PFSK-1 (cell line): ENCODE measurements at regions not wholly inside any gene's neighbourhood (a gene's known extent, or its start where the extent isn't known, plus 50 kb on each side); places are given as distances from the start of the nearest gene placed in this dataset.

Experiments used
- FOXP2 ChIP-seq: optimal IDR thresholded peaks from 2 replicates; pipeline ENCODE3; 2011; ENCODE audit warnings: borderline replicate concordance, control low read depth, inconsistent platforms; ENCODE audit not compliant: insufficient read depth; ENCODE audit errors: extremely low read length, extremely low read depth
- POLR2AphosphoS5 ChIP-seq: IDR thresholded peaks from 2 replicates; pipeline ENCODE4 v1.6.1; 2012; ENCODE audit warnings: low read depth, mild to moderate bottlenecking, control low read depth, low read length, moderate library complexity
- REST ChIP-seq, 2 experiments: IDR thresholded peaks; 2 replicates each; pipeline versions ENCODE4 v1.6.1 to v1.8.0; 2011 to 2012; ENCODE audit warnings: low read depth in 2 of 2, low read length in 2 of 2, control low read depth in 1 of 2, inconsistent platforms in 1 of 2, mild to moderate bottlenecking in 1 of 2, moderate library complexity in 1 of 2; ENCODE audit not compliant: insufficient read depth in 1 of 2
- SIN3A ChIP-seq: IDR thresholded peaks from 2 replicates; pipeline ENCODE4 v1.6.1; 2012; ENCODE audit warnings: mild to moderate bottlenecking, low read length, moderate library complexity, borderline replicate concordance; ENCODE audit not compliant: insufficient read depth
- TAF1 ChIP-seq: IDR thresholded peaks from 2 replicates; pipeline ENCODE4 v1.6.1; 2012; ENCODE audit warnings: low read length, control low read depth, borderline replicate concordance; ENCODE audit not compliant: insufficient read depth

- TF ChIP-seq SIN3A (no peak), TAF1 (no peak)
These were observed 188.8 kb downstream of the ACKR3 start for GRCh38 chr2:236758406-236758805.

GRCh38 chr2:236760246-236760645 lies 190.6 kb downstream of the ACKR3 start:
- TF ChIP-seq REST (IDR thresholded peaks at IDR 0.05; ENCODE audit: insufficient read depth in 1 of 2, low read depth in 2 of 2, low read length in 2 of 2) (no peak), TAF1 (no peak), FOXP2 (no peak), POLR2AphosphoS5 (no peak), SIN3A (no peak)

GRCh38 chr2:236761358-236761757 lies 191.7 kb downstream of the ACKR3 start:
- no peak for TF ChIP-seq SIN3A
- TF ChIP-seq FOXP2 = no peak
- no peak for TF ChIP-seq REST (IDR thresholded peaks at IDR 0.05; ENCODE audit: insufficient read depth in 1 of 2, low read depth in 2 of 2, low read length in 2 of 2)
- no peak for TF ChIP-seq TAF1
- no peak for TF ChIP-seq POLR2AphosphoS5

GRCh38 chr2:236762628-236763027 lies 193.0 kb downstream of the ACKR3 start:
- no peak for TF ChIP-seq POLR2AphosphoS5
- no peak for TF ChIP-seq REST (IDR thresholded peaks at IDR 0.05; ENCODE audit: insufficient read depth in 1 of 2, low read depth in 2 of 2, low read length in 2 of 2)
- no peak for TF ChIP-seq FOXP2
- no peak for TF ChIP-seq SIN3A
- no peak for TF ChIP-seq TAF1

GRCh38 chr2:236763857-236764256 lies 194.2 kb downstream of the ACKR3 start:
- TF ChIP-seq SIN3A = no peak
- TF ChIP-seq FOXP2 = no peak
- TF ChIP-seq REST (IDR thresholded peaks at IDR 0.05; ENCODE audit: insufficient read depth in 1 of 2, low read depth in 2 of 2, low read length in 2 of 2) = no peak
- TF ChIP-seq POLR2AphosphoS5 = no peak
- no peak for TF ChIP-seq TAF1
